Activated CD4-positive, alpha-beta T cell treated with anti-CD3 and anti-CD28 coated beads, Interleukin-2, amount 50 U/mL, for 16 hours (primary cell): ENCODE measurements at regions not wholly inside any gene's neighbourhood (a gene's known extent, or its start where the extent isn't known, plus 50 kb on each side); places are given as distances from the start of the nearest gene placed in this dataset.

ENCODE experiments used
- DNase-seq: peaks from one replicate; pipeline ENCODE4 v3.0.0-alpha.2; 2020

DNA sequence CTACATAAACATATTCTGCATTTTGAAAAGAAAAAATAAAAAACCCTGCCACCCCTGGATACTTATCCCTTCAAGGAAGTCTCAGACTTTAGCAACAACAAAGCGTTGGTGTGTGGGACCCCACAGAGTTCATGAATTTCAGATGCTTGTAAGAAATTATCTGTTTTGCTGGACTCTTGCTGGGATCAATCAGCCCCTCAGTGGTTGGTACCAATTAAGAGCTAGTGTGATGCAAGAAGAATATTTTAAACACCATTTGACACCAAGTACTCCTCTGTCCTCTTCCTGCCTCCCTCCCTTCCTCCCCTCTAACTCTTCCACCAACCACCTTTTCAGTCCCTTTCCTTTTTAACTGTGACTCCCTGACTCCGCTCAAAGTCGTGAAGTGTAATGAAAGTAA lies 51.5 kb downstream of the SST start:
- DNase-seq, result no peak

DNA sequence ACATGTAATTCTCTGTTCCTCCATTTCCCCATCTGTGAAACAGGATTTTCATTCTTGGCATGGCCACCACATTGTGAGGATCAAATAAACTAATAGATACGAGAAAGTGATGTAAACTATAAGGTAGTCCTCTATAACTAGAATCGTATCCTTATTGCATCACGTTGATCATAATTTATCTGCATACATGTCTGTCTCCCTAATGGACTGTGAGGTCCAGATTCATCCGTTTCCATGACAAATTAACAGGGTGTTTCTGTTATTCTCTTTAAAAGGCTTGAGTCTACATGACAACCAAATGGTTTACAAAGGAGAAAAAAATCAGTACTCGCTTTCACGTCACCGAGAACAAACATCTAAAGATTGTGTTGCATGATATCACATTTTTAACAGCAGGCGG lies 53.0 kb downstream of the SST start:
- no peak for DNase-seq

DNA sequence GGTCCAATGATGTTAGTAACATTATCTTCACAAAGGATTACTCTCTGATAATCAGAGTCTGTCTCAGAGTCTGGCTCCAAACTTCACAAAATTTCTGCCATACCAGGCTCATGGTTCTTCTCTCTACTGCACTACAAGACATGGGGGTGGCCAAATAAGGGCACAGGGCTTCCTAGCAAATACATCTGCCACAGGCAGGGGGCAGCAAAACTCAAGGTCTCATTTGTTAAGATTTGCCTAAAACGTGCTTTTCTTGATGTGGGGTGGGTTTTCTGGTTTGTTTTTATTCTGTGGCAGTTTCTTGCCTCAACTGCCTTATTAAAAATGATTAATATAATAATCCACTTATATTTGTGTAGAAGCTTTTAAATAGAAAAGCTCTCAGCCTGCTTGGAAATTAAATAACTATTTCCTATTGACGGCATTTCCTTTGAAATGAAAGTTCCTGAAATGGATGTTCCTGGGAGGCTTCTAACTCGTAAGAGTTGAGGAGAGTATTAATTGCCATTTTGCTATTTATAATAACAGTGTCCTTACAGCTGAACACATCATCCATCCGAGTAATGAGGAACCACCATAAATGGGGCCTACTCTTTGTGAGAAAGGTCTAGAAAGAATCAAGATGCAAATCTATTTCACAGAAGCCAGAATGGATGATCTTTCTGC lies 53.8 kb downstream of the SST start:
- peak; percentile 64 for DNase-seq

DNA sequence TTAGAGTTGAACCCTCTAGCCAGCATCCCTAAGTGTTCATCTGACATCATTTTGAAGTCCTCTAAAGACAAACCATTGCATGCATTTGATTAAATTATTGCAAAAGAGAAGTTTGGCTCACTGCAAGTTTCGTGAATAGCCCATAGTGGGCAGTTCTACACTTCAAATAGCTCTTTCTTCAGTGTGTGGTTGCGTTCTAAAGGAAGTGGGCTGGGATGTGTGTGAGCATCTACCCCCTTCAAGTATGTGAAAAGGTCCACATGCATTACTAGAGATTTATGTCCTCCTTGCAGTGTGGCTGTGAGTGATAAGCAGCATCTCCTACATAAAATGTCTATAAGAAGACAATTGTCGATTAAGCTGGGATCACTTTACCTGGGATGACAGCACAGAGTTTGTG lies 54.6 kb downstream of the SST start:
- no peak for DNase-seq

DNA sequence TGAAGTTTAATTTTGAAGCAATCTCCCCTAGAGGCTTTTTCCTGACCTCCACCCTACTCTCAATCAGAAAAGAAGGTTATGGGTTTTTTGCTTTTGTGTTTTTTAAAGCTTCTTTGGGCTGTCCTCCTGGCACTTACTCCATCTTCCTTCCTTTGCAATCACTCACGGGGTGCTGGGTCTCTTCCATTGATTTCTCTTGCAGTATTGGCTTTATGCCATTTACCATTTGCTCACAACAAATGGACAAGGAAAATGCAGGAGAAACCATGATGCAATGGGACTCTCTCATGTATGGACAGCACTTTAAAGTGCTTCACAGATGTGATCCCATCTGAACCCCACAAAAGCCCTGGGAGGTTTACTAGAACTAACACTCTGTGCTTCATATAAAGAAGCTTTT lies 57.5 kb downstream of the SST start:
- no peak for DNase-seq

DNA sequence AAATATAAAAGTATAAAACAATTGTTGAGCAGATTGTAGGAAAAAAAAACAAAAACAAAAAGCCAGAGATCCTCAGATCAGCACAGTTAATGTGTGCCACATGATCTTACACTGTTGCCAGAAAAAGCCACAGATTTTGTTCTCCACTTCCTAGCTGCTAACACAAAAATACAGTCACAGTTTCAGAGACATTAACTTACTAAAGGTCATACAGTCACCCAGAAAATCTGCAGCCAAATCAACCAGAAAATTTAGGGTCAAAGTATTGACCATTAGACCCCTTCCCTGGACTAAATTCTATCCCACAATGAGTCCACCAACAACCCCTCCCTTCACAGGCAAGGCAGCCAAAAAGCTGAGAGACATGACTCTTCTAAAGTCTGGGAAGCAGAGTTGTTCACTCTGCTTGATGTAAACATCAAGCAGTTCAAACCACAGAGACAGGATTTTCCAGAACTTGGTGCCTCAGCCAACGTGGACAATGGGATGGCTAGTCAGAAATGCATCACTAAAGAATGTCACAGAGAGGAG lies 59.1 kb downstream of the SST start:
- no peak for DNase-seq

DNA sequence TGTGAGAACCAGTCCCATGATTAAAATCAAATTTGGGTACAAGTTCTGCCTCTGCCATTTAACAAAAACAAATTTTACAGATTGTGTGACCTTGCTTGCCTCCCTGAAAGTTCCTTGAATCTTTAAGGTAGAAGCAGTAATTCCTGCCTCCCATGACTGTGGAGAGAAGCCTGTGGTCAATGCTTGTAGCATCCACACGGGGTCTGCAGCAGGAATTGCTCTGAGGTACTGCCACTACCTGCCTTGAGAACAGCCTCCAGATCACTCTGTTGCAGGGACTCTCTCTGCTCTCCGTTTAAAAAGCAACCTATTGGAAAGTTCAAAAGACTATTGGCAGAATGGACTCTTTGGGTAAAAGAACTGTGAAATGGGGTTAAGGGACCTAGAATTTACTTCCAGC lies 75.9 kb downstream of the SST start:
- no peak for DNase-seq

DNA sequence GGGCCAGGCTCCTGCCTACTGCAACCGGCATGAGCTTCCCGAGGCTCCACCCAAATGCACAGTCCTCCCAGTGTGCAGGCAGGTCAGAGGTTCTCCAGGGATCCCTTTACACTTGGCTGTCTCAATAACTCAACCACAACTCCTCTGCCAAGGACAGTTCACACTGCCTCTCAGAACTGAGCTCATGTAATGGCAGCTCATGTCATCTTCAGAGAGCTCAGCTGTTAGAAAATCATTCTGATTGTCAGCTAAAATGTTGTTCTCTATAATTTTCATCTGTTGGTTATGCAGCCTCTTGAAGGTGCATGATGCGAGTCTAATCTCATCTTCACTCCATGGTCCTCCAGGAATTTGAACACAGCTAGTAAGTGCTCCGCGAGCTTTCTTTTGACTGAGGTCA lies 76.7 kb downstream of the SST start:
- DNase-seq, result no peak

DNA sequence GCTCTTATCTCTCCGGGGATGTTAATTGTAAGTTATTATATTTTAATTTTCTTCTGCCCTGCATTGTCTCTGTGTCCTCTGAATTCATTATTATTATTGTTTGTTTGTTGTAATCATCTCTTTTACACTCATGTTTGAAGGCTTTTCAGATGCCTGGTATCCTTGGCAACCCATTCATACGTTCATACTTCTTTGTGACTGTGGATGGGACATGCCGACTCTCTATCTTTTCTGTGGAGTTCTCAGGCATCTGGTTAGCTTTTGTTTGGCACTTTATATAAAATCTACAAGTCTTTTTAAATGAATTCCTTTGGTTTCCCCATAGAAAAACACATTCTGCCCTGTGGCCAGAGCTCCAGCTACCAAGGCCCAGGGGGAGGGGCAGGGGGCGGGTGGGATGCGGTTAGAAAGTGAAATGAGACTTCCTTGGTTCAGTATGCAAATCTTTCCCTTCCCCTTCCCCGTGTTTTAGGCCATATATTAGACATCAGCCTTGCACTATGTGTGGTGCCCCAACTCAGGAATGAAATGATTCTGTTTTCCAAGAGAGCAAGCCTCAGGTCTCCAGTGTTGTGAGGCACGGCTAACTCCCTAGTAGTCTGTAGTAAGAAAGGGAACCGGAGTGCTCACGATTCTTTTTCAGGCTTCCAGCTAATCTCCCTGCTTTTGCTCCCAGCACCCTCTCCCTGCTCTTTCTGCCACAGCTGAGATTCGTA lies 79.2 kb downstream of the SST start:
- DNase-seq, result no peak

DNA sequence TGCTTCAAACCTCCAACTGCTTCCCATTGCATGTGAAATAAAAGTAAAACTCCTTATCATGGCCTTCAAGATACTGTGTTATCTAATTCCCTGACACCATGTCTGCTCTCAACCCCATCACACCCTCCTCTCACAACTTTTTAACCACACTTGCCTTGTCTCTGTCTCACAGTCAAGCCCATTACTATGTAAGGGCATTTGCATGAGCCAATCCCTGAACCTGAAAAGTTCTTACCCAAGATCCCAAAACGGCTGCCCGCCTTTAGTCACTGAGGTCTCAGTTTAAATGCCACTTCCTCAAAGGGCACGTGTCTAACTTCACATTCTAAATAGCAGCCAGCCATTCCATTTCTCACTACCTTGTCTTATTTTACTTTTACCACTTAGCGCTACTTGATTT lies 83.1 kb downstream of the SST start:
- no peak for DNase-seq

DNA sequence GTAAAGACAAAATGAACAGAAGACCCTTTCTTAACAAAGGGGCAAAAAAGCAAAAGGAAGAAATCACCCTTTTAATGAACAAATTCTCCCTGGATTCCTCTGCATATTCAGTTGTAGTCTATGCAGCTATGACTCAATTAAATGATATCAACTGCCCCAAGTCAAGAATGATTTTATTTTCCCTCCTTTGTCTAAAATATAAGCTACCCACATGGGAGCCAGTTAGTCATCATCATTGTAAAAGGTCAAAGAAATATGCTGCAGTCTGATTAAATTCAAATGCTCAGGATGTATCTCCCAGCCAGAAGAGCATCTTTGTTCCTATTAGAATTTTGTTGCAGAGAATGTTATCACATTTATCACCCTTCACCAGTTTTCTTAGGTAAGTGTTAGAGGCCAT lies 84.0 kb downstream of the SST start:
- DNase-seq, result no peak

DNA sequence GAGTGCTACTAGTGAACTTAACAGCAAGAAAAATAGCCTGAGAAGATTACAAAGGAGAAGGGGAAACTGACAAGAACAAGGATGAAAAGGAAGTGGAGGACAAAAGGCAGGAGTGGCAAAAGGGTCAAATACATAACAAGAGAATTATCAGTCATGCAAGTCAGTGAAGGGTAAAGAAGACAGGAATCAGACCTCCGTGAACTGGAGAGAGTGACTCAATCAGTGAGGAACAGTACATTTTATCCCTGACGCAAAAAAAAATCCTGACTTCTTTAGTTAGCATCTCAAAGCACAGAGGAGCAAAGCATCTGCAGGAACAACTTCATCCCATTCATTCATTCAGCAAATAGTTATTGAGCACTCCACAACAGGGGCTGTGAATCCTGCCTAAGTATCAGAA lies 97.8 kb downstream of the SST start:
- no peak for DNase-seq

DNA sequence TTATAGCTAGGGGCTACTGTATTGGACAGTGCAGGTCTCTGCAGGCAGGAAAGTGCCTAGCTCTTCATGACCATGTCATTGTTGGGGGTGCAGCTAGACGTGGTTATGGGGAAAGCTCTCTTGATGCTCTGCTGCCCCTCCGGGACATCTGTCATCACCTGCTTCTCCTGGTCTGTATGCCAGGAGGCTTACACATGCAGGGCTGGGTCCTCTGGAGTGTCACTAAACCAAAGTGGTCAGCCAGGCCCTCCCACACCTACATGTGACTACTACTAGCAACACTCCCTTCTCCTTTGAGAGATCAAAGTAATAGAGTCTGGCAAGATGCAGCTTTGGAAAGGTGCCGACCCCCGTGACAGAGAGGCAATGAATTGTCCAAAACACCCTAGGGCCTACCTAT lies 98.5 kb downstream of the SST start:
- no peak for DNase-seq

DNA sequence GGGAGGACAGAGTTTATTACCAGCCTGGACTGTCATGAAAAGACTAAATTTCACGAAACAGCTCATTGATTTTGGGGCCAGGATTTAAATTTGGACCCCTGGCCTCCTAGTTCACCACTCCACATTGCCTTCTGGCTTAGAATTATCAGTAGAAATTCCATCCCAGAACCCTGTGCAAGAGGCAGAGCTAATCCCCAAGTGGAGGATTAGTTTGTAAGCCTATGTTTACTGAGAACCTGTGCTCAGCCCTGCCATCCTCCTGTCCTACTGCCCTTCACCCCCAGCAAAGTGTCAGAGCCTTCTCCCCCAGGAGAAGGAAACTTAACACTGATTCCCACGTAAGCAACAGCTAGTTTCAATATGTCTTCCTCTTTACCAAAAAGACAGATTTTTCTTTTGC lies 99.4 kb downstream of the SST start:
- DNase-seq, result no peak

DNA sequence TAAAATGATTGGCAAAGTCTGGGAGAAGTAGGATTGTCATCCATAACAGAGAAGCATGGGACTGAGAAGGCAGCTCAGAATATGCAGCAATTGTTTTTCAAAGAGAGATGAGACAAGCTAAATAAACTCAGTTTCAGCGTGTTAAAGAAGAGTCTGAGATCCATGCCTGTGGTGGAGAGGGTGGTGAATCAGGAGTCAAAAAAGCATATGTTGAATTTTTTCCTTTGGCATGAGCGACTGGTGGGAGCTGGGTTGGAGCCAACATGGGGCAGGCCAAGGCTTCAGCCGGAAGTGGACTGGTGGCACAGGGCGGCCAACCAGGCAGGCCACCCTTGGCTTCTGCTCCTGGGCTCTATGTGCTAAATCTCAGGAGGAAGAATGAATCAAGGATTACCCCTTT lies 102.0 kb downstream of the SST start:
- no peak for DNase-seq

DNA sequence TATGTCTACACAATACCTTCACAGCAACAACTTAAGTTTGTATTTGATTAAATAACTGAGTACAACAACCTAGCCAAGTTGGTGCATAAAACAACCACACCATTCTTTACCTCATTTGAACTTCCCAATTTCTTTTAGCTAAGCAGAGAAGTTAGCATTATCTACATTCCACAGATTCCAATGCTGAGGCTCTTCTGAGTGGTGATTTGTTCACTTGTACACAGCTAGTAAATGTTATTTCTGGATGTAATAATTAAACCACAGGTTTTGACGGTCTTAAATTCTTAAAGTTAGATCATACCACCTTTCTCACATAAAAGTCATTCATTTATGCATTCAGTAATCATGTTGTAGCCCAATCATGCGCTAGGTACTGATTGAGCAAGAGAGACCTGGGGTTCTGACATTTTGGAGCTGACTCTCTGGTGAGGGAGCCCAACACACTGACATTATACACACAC lies 102.5 kb downstream of the SST start:
- no peak for DNase-seq

DNA sequence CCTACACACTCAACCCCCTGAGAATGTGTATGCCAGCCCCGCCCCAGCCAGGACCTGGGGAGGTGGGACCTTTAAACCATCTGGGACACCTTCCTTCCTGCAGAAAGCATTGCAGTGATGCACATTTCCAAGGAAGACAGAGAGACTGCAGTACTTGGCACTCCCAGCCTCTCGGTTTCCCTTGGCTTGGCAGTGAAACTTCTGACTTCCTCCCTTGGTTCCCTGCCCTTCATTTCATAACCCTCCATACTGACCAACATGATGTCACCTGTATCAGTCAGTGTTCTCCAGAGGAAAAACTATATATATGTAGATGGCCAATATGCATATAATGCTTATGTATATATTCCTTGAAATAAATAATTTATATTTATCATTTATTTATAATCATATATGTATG lies 103.2 kb downstream of the SST start:
- no peak for DNase-seq

DNA sequence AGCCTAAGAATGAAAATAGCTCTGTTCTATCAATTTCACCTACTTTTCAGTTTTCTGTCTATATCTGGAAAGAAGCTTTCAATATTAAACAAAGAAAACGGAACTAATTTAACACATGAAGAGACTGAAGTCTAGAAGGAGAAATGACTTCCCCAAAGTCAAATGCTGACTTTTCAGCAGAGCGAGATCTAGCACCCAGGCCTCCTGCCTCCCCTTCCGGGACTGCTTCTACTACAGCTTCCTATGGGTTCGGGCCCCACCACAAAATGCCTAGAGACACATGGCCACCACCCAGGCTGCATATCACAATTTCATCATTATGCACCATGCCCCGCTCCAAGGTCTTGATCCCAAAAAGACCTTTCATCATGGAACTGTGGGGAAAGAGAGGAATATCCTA lies 104.5 kb downstream of the SST start:
- no peak for DNase-seq

DNA sequence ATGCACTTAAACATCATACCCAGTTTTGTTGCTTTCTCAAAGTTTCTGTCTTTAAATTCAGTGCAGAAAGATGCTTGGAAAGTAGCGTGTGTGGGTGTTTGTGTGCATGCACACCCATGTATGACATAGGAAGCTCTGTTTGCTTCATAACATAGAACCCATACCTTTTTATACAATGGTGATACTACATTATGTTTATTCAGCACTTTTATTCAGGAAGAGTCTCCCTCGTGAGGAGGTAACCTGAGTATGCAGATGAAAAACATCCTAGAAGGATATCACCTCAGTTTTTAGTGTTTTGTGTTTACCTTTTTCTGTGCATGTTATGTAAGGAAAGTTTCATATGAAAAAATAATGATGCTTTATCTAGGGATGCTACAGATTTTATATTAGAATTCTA lies 111.2 kb downstream of the SST start:
- DNase-seq, result no peak

DNA sequence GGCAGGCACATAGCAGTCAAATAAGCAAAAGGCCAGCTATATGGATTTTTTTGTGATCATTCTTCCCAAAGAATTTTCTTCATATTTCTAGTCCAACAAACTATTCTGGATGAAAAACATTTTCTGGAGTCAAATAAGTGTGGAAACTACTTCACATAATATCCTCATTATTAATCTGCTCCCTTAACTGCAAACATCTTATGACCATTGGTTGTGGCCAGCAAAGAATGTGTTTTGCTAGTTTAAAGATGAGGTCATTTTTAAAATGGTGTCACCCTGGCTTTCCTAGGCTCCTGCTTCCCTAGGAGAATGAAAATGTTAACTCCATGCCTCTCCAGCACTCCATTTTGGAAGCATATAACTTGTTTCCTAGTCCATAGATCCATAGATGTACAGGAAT lies 118.8 kb downstream of the SST start:
- no peak for DNase-seq

DNA sequence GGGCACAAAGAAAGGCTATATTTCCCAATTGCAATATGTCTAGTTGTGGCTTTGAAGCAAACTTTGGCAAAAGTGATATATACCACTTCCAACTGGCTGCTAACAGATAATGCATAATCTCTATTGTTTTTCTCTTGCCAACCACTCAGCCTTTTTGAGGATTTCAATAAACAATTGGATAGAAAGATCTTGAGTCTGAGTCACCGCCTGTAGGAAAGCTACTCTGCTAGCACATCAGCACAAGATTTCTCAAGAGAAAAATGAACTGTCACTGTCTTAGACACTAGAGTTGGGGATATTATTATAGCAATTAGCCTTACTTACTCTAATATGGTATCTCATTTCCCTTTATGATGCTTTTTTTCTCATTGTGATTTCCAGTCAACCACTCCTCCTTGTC lies 119.7 kb downstream of the SST start:
- DNase-seq, result no peak

DNA sequence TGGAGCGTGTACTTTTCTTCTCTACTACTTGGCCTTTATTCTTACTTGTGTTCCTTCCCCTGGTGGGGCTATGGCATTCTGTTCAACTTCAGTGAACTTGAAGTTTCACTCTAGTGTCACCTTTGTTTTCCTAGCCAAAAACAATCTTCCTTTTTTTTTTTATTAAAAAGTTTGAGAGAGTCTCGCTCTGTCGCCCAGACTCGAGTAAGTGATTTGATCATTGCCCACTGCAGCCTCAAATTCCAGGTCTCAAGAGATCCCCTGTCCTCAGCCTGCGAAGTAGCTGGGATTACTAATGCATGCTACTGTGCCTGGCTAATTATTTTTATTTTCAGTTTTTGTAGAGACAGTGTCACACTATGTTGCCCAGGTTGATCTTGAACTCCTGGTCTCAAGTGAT lies 124.8 kb downstream of the SST start:
- DNase-seq, result no peak

DNA sequence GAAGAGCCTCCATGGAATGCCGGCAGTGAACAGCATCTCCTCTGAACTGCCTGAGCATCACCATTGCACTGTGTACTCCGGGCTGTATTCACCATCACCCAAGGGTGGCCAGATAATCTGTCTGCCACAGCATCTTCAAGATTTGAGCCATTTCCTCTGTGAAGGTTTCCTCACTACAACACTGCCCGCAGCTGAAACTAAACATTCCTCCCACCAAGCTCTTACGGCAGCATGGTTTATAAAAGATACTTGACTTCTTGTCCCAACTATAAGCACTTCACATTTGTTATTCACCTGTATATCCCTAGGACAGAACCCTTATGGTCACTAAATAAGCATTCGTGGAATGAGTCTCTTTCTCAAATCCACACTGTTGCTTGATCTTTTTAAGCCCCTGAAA lies 125.9 kb downstream of the SST start:
- no peak for DNase-seq

DNA sequence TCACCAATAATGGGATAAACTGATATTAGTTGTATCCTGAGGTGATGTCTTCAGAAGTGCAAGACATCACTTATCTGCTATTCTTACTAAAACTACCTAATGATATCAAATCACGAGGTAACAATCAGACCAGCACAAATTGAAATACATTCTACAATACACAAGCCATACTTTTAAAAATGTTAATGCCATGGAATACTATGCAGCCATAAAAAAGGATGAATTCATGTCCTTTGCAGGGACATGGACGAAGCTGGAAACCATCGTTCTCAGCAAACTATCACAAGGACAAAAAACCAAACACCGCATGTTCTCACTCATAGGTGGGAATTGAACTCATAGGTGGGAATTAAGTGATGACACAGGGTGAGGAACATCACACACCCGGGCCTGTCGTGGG lies 129.3 kb downstream of the SST start:
- no peak for DNase-seq

DNA sequence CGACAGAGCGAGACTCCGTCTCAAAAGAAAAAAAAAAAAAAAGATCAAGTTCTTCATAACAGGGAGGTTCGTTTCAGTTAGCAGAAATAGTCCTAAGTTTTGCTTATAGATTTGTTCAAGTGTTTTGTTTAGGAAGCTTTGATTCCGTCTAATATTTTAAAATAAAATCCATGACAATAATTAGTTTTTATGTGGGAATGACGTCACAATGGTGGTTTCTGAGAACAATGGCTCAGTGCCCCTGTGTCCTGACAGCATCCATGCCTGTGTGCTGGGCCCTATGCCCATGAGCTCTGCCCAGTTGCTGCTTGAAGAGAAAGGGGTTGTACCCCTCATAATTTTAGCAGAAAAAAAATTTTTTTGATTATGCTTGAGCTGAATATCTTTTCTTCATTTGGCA lies 134.0 kb downstream of the SST start:
- no peak for DNase-seq
